Activated T-cell treated with anti-CD3 and anti-CD28 coated beads, Interleukin-2, amount 50 U/mL, for 1 hour (primary cell): ENCODE measurements at regions not wholly inside any gene's neighbourhood (a gene's known extent, or its start where the extent isn't known, plus 50 kb on each side); places are given as distances from the start of the nearest gene placed in this dataset.

Source experiments
- DNase-seq: peaks from one replicate; pipeline ENCODE4 v3.0.0-alpha.2; 2020

GRCh38 chr6:169960521-169960885 lies 209.1 kb downstream of the ERMARD start:
- peak; percentile 12 for DNase-seq

- DNase-seq = peak; percentile 9
Observed at GRCh38 chr6:169960003-169960344, 208.6 kb downstream of the ERMARD start.

GRCh38 chr6:169959136-169960002 lies 207.9 kb downstream of the ERMARD start:
- DNase-seq = peak; percentile 45

- no peak for DNase-seq
Observed at GRCh38 chr6:169958510-169958909, 207.1 kb downstream of the ERMARD start.

- DNase-seq = no peak
Observed at GRCh38 chr6:169957351-169957963, 206.0 kb downstream of the ERMARD start.

GRCh38 chr6:169956580-169956979 lies 205.2 kb downstream of the ERMARD start:
- DNase-seq = no peak

GRCh38 chr6:169955731-169956437 lies 204.5 kb downstream of the ERMARD start:
- DNase-seq = no peak

GRCh38 chr6:169954977-169955376 lies 203.6 kb downstream of the ERMARD start:
- no peak for DNase-seq

- DNase-seq = no peak
Observed at GRCh38 chr6:169953686-169954085, 202.3 kb downstream of the ERMARD start.

GRCh38 chr6:169950558-169950957 lies 199.1 kb downstream of the ERMARD start:
- DNase-seq = peak; percentile 36

- no peak for DNase-seq
Observed at GRCh38 chr6:169949511-169950097, 198.2 kb downstream of the ERMARD start.

- DNase-seq = no peak
Observed at GRCh38 chr6:169946971-169947370, 195.5 kb downstream of the ERMARD start.

- DNase-seq = no peak
Observed at GRCh38 chr6:169945117-169945516, 193.7 kb downstream of the ERMARD start.

GRCh38 chr6:169944415-169944814 lies 193.0 kb downstream of the ERMARD start:
- no peak for DNase-seq

- no peak for DNase-seq
Observed at GRCh38 chr6:169944061-169944337, 192.6 kb downstream of the ERMARD start.

- no peak for DNase-seq
Observed at GRCh38 chr6:169943241-169944060, 192.0 kb downstream of the ERMARD start.

- DNase-seq = no peak
Observed at GRCh38 chr6:169942173-169942572, 190.8 kb downstream of the ERMARD start.

- no peak for DNase-seq
Observed at GRCh38 chr6:169940481-169941271, 189.3 kb downstream of the ERMARD start.

- no peak for DNase-seq
Observed at GRCh38 chr6:169939554-169940164, 188.2 kb downstream of the ERMARD start.

GRCh38 chr6:169938731-169939130 lies 187.3 kb downstream of the ERMARD start:
- no peak for DNase-seq

- DNase-seq = no peak
Observed at GRCh38 chr6:169938262-169938701, 186.9 kb downstream of the ERMARD start.
